GM12872 (cell line): ENCODE measurements at regions not wholly inside any gene's neighbourhood (a gene's known extent, or its start where the extent isn't known, plus 50 kb on each side); places are given as distances from the start of the nearest gene placed in this dataset.

ENCODE experiments used
- CTCF ChIP-seq: IDR thresholded peaks from 3 replicates; pipeline ENCODE4 v1.5.1; 2011; ENCODE audit warnings: low read depth, mild to moderate bottlenecking, low read length, moderate library complexity; ENCODE audit not compliant: insufficient read depth

GRCh38 chr5:120405286-120405864 is 58.7 kb upstream of the PRR16 start:
- TF ChIP-seq CTCF: no peak

- TF ChIP-seq CTCF: no peak
Measured at GRCh38 chr5:120405923-120406322, 58.2 kb upstream of the PRR16 start.

- TF ChIP-seq CTCF: no peak
Measured at GRCh38 chr5:120413686-120414085, 50.4 kb upstream of the PRR16 start.
